ENCODE measurements at regions not wholly inside any gene's neighbourhood (a gene's known extent, or its start where the extent isn't known, plus 50 kb on each side); places are given as distances from the start of the nearest gene placed in this dataset.

DNA sequence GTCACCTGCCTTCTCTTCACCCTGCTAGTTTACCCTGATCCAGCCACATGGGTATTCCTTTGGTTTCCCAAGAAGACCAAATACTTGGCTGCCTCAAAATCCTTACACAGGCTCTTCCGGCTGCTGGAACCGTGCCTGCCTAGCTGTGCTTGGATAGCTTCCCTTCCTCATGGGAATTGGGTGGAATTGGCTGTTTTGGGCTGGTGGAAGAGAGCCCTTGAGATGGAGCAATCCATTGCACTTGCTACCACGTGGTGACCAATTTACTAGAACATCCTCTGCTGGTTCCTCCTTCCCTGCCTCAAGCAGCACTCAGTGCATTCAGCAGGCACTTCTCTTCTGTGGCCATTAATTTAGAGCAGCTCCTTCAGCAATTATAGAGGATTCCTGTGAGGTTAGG, 119.3 kb upstream of the AP1S2 start:
- no peaks in the 10 kb centered on the region for H3K4me1 Mint-ChIP-seq (ENCODE audit: low read depth)
- ATAC-seq (no peak), DNase-seq (no peak)
- H3K4me3 Mint-ChIP-seq: no peak overlapping the region
- H3K36me3 Mint-ChIP-seq (ENCODE audit: low read depth): no peaks in the 10 kb centered on the region
- H3K27ac Mint-ChIP-seq: no peak overlapping the region
- H3K27me3 Mint-ChIP-seq (ENCODE audit: low read depth): no peaks in the 10 kb centered on the region
- CTCF ChIA-PET: no interaction called here
- POLR2A ChIA-PET: no interaction called here
- H3K9me3 Mint-ChIP-seq (ENCODE audit: insufficient read depth): no peaks in the 10 kb centered on the region

DNA sequence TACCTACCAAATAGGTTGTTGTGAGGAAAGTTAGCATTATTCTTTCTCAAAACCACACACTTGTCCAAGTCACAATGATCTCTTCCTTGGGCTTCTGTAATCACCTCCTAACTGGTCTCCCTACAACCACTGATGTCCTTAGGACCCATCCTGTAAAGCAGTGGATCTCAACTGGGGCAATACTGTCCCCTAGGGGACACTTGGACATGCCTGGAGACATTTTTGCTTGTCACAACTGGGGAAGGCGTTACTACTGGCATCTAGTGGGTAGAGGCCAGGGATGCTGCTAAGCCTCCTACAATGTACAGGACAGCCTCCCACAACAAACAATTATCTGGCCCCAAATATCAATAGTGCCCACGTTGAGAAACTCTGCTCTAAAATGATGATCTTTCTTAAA, 118.7 kb upstream of the AP1S2 start:
- POLR2A ChIA-PET: no interaction called here
- no peak overlapping the region for H3K4me3 Mint-ChIP-seq
- H3K9me3 Mint-ChIP-seq (ENCODE audit: insufficient read depth): no peaks in the 10 kb centered on the region
- H3K27me3 Mint-ChIP-seq (ENCODE audit: low read depth): no peaks in the 10 kb centered on the region
- no peaks in the 10 kb centered on the region for H3K36me3 Mint-ChIP-seq (ENCODE audit: low read depth)
- H3K4me1 Mint-ChIP-seq (ENCODE audit: low read depth): no peaks in the 10 kb centered on the region
- H3K27ac Mint-ChIP-seq: no peak overlapping the region
- DNase-seq (peak; percentile 21), ATAC-seq (peak; percentile 70)
- CTCF ChIA-PET: no interaction called here

DNA sequence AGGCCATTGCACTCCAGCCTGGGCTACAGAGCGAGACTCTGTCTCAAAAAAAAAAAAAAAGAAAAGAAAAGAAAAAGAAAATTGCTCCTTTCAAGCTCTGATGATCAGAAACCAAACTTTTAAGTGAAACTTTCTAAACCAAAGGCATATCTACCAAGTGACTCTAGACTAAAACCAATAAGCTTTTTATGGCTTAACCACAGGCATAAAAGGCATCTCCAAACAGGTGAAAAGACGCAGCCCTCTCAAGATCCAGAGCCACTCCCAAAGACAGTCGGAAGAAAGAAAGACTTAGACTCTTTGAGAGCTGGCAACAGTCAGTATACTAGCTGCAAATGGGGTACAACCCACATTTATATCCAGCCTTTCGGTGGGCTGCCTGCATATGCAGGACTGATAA, 117.1 kb upstream of the AP1S2 start:
- Mint-ChIP-seq H3K27ac (no peak overlapping the region), H3K36me3 (ENCODE audit: low read depth) (no peaks in the 10 kb centered on the region), H3K27me3 (ENCODE audit: low read depth) (no peaks in the 10 kb centered on the region), H3K4me1 (ENCODE audit: low read depth) (no peaks in the 10 kb centered on the region), H3K4me3 (no peak overlapping the region), H3K9me3 (ENCODE audit: insufficient read depth) (no peaks in the 10 kb centered on the region)
- ChIA-PET CTCF (no interaction called here), POLR2A (no interaction called here)
- ATAC-seq (no peak), DNase-seq (no peak)

DNA sequence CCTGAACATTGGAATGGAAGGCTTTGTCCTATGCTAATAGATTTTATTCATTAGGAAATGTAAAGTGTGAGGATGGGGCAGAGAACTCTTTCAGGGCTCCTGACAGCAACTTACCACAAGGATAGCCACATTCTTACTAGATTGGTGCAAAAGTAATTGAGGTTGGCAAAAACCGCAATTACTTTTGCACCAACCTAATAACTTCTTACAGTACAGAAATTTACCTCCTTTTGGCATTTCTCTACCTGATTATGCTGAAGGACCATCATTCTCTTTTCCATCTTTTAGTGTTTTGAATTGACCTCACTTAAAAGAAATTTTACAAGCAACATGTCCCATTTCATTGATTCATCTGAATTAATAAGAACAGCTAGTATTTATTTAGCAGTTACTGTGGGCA, 109.2 kb upstream of the AP1S2 start:
- Mint-ChIP-seq H3K36me3 (ENCODE audit: low read depth) (no peaks in the 10 kb centered on the region), H3K9me3 (ENCODE audit: insufficient read depth) (no peaks in the 10 kb centered on the region), H3K4me1 (ENCODE audit: low read depth) (no peaks in the 10 kb centered on the region), H3K27ac (no peak overlapping the region), H3K27me3 (ENCODE audit: low read depth) (no peaks in the 10 kb centered on the region), H3K4me3 (no peak overlapping the region)
- POLR2A ChIA-PET: no interaction called here
- no peak for DNase-seq
- CTCF ChIA-PET: no interaction called here
- ATAC-seq: no peak

DNA sequence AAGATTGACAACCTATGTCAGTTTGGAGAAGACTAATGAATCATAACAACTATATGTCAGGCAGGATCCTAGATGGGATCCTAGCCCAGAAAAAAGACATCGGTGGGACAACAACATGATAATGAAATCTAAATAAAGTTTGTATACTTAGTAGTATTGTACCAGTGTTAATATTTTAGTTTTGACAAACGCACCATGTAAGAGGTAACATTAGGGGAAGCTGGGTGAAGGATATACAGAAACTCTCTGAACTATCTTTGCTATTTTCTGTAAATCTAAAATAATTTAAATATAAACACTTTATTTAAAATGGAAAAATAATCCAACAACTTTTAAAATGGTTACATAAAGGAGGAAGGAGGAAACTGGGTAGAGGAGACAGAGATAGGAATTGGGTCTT, 105.6 kb upstream of the AP1S2 start:
- no peak overlapping the region for H3K27ac Mint-ChIP-seq

DNA sequence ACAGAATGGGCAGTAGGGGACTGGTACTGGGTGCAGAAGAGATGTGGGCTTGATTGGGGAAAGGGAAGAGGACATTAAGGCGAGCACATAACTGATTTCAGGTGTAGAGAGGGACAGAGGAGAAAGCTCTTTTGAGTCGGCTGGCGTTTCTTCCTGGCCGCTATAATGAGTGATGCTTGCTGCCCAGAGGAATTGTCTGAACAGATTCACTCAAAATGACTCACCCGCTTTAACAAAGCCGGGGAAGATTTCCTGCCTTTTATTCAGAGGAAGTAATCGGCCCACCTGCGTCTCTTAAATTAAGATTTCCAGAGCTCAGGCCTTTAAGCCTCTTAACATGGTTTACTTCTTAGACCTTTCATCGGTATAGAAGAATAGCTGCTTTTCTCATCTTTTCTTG, 102.1 kb upstream of the AP1S2 start:
- H3K4me1 Mint-ChIP-seq (ENCODE audit: low read depth): no peaks in the 10 kb centered on the region
- H3K27ac Mint-ChIP-seq: no peak overlapping the region
- POLR2A ChIA-PET: no interaction called here
- no peak for DNase-seq
- H3K36me3 Mint-ChIP-seq (ENCODE audit: low read depth): no peaks in the 10 kb centered on the region
- CTCF ChIA-PET: no interaction called here
- no peaks in the 10 kb centered on the region for H3K27me3 Mint-ChIP-seq (ENCODE audit: low read depth)
- no peaks in the 10 kb centered on the region for H3K9me3 Mint-ChIP-seq (ENCODE audit: insufficient read depth)
- H3K4me3 Mint-ChIP-seq: no peak overlapping the region
- ATAC-seq: no peak

More for the DNA sequence above, 105.6 kb upstream of the AP1S2 start:
- no peaks in the 10 kb centered on the region for H3K27me3 Mint-ChIP-seq (ENCODE audit: low read depth)
- DNase-seq (no peak), ATAC-seq (no peak)
- H3K9me3 Mint-ChIP-seq (ENCODE audit: insufficient read depth): no peaks in the 10 kb centered on the region
- no peaks in the 10 kb centered on the region for H3K4me1 Mint-ChIP-seq (ENCODE audit: low read depth)
- ChIA-PET CTCF (no interaction called here), POLR2A (no interaction called here)
- no peak overlapping the region for H3K4me3 Mint-ChIP-seq
- H3K36me3 Mint-ChIP-seq (ENCODE audit: low read depth): no peaks in the 10 kb centered on the region

DNA sequence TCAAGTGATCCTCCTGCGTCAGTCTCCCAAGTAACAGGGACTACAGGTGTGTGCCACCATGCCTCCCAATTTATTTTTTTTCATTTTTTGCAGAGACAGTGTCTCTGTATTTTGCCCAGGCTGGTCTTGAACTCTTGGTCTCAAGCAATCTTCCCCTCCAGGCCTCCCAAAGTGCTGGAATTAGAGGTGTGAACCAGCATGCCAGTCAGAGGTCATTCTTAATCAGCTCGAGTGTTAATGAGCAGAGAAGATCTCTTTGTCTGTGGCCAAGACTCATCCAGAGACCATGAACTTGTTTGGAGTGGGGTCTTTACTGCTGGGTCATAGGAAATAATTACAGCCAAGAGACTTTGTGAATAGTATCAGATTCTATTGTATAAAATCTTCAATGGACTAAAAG, 99.2 kb upstream of the AP1S2 start:
- Mint-ChIP-seq H3K9me3 (ENCODE audit: insufficient read depth) (no peaks in the 10 kb centered on the region), H3K4me1 (ENCODE audit: low read depth) (no peaks in the 10 kb centered on the region), H3K4me3 (no peak overlapping the region), H3K36me3 (ENCODE audit: low read depth) (no peaks in the 10 kb centered on the region), H3K27ac (no peak overlapping the region), H3K27me3 (ENCODE audit: low read depth) (no peaks in the 10 kb centered on the region)
- CTCF ChIA-PET: no interaction called here
- no peak for DNase-seq
- no peak for ATAC-seq
- POLR2A ChIA-PET: no interaction called here

DNA sequence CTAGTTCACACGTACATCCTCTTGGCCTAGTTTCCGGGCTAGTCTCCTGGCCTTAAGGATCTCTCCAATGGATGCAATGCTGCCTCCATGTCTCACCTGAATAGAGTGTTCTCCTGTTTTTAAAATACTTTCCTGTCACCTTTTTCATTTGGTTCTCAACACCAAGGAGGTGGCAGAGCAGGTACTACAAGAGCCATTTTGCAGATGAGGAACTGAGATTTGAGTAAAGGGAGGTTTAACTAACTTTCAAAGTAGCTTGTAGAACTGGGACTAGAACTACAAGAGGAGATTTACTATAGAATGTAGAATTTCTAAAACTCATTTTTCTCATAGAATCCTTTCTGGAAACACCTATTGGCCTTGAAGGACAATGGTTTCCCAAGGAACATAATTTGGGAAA, 97.6 kb upstream of the AP1S2 start:
- ATAC-seq (no peak), DNase-seq (no peak)
- H3K4me3 Mint-ChIP-seq: no peak overlapping the region
- H3K27ac Mint-ChIP-seq: no peak overlapping the region
- POLR2A ChIA-PET: no interaction called here
- H3K9me3 Mint-ChIP-seq (ENCODE audit: insufficient read depth): no peaks in the 10 kb centered on the region
- no peaks in the 10 kb centered on the region for H3K4me1 Mint-ChIP-seq (ENCODE audit: low read depth)
- no peaks in the 10 kb centered on the region for H3K36me3 Mint-ChIP-seq (ENCODE audit: low read depth)
- H3K27me3 Mint-ChIP-seq (ENCODE audit: low read depth): no peaks in the 10 kb centered on the region
- CTCF ChIA-PET: no interaction called here

DNA sequence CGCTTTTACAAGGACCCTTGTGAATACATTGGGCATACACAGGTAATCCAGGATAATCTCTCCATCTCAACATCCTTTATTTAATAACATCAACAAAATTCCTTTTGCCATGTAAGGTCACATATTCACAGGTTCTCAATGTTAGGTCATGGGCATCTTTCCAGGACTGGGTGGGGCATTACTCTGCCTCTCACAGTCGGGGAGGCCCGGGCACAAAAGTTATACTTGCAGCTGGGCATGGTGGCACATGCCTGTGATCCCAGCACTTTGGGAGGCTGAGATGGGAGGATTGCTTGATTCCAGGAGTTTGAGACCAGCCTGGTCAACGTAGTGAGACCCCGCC, 93.7 kb upstream of the AP1S2 start:
- ChIA-PET POLR2A (no interaction called here), CTCF (no interaction called here)
- Mint-ChIP-seq H3K9me3 (ENCODE audit: insufficient read depth) (no peaks in the 10 kb centered on the region), H3K27me3 (ENCODE audit: low read depth) (no peaks in the 10 kb centered on the region), H3K36me3 (ENCODE audit: low read depth) (no peaks in the 10 kb centered on the region), H3K27ac (no peak overlapping the region), H3K4me3 (no peak overlapping the region), H3K4me1 (ENCODE audit: low read depth) (no peaks in the 10 kb centered on the region)
- DNase-seq: no peak
- no peak for ATAC-seq

DNA sequence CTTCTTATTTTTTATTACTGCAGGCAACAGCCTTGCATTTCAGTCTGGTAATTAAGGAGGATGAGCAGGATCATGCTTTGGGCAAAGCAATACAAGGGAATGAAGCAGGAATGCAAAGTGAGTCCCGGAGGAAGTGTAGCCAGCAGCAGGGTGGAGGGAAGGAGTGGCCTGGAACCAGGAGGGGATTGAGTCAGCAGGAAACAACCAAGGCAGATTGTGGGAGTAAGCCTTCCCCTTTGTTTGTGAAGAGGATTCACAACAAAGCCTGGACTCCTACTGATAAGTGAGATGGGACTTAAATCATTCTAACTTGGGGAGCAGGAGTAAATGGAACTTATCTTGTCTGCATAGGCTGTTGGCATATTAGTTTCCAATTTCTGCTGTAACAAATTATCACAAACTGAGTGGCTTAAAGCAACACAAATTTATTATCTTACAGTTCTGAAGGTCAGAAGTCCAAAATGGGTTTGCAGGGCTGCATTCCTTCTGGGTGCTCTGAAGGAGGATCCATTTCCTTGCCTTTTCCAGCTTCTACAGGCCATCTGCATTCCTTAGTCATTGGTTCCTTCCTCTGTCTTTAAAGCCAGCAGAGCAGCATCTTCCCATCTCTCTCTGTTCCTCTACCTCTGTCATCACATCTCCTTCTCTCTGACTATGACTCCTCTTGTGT, 93.2 kb upstream of the AP1S2 start:
- no peak overlapping the region for H3K27ac Mint-ChIP-seq
- ChIA-PET CTCF (no interaction called here), POLR2A (no interaction called here)
- H3K4me1 Mint-ChIP-seq (ENCODE audit: low read depth): no peaks in the 10 kb centered on the region
- no peak overlapping the region for H3K4me3 Mint-ChIP-seq
- ATAC-seq (no peak), DNase-seq (no peak)
- H3K36me3 Mint-ChIP-seq (ENCODE audit: low read depth): no peaks in the 10 kb centered on the region
- no peaks in the 10 kb centered on the region for H3K27me3 Mint-ChIP-seq (ENCODE audit: low read depth)
- H3K9me3 Mint-ChIP-seq (ENCODE audit: insufficient read depth): no peaks in the 10 kb centered on the region

DNA sequence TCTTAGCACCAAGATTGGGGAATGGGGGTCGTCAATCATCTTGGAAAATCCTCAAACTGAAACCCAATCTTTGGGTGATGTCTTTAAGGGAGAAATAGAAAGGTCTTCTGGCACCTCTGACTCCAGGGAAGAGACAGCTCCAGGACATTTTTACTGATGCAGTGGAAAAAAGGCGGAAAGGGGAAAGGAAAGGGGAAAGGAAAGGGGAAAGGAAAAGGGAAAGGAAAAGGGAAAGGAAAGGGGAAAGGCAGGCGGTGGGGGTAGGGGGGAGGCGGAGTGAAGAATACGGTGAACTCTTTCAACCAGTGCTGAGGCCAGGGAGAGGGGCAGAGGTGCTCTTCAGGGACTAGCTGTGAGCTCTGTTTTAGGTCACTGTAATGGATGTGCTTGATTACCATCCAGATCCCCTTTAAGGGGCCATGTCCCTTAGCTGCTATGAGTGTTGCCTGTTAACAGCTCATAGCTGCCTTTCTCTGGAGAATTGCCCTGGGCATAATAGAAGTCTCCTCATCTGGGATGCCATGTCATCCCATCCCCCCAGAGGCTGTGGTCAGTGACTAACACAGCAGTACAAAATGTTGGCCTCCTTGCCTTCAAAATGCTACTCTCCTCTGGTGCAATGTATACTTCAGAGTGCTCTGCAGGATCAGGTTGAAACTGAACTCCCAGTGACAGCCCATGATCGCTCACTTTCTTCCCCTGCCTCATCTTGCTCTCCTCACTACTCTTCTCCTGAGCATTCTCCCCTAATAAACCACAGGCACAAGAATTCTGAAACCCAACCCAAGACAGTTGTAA, 92.4 kb upstream of the AP1S2 start:
- ChIA-PET POLR2A (no interaction called here), CTCF (no interaction called here)
- Mint-ChIP-seq H3K9me3 (ENCODE audit: insufficient read depth) (no peaks in the 10 kb centered on the region), H3K27ac (no peak overlapping the region), H3K4me1 (ENCODE audit: low read depth) (no peaks in the 10 kb centered on the region), H3K4me3 (no peak overlapping the region), H3K27me3 (ENCODE audit: low read depth) (peaks cover 2% of the 10 kb centered on the region), H3K36me3 (ENCODE audit: low read depth) (no peaks in the 10 kb centered on the region)
- DNase-seq (no peak), ATAC-seq (no peak)

DNA sequence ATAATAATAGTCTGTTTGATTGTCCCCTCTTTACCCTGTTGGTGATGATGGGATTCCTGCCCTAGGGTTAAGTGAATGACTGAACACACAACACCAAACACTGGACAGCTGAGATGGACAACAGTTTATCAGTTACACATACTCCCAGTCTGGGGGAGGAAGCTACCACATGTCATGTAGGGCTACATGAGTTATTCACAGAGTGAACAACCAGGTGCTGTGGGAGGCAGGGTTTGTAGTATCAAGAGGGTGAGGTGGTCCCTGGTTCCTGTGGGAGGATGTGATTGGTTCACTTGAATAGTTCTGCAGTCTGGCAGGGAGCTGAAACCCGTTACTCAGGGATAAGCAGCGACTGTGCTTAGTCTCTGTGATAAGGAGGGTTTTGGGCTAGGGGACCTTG, 88.8 kb upstream of the AP1S2 start:
- H3K27ac Mint-ChIP-seq: no peak overlapping the region
- ChIA-PET CTCF (no interaction called here), POLR2A (no interaction called here)
- no peaks in the 10 kb centered on the region for H3K36me3 Mint-ChIP-seq (ENCODE audit: low read depth)
- no peaks in the 10 kb centered on the region for H3K9me3 Mint-ChIP-seq (ENCODE audit: insufficient read depth)
- DNase-seq: no peak
- peaks cover 2% of the 10 kb centered on the region for H3K27me3 Mint-ChIP-seq (ENCODE audit: low read depth)
- no peak overlapping the region for H3K4me3 Mint-ChIP-seq
- ATAC-seq: no peak
- H3K4me1 Mint-ChIP-seq (ENCODE audit: low read depth): no peaks in the 10 kb centered on the region

DNA sequence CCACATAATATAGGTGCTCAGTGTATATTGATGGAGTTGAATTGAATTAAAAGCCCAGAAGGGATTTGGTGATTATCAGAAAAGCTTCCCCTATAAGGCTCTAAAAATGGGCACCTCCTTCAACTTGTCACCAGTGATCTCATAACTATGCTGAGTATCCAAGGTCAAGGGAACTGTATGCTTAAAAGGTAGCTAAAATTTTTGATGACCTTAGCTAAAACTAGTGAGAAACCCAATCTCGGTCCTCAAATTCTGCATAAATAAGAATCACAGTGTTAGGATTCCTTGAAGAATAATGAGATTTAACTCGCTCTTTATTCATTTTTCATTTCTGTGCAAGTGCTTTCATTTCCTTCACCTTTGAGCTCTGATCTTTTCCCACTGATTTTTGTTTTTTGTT, 87.7 kb upstream of the AP1S2 start:
- H3K27ac Mint-ChIP-seq: no peak overlapping the region
- ChIA-PET CTCF (no interaction called here), POLR2A (no interaction called here)
- H3K9me3 Mint-ChIP-seq (ENCODE audit: insufficient read depth): no peaks in the 10 kb centered on the region
- peaks cover 2% of the 10 kb centered on the region for H3K27me3 Mint-ChIP-seq (ENCODE audit: low read depth)
- DNase-seq: no peak
- no peak for ATAC-seq
- no peak overlapping the region for H3K4me3 Mint-ChIP-seq
- no peaks in the 10 kb centered on the region for H3K36me3 Mint-ChIP-seq (ENCODE audit: low read depth)
- H3K4me1 Mint-ChIP-seq (ENCODE audit: low read depth): no peaks in the 10 kb centered on the region

Data from activated CD8-positive, alpha-beta T cell treated with anti-CD3 and anti-CD28 coated beads, Interleukin-2, amount 10 ng/mL, durations not matched to agents 7 days and 5 days (primary cell).